ENCODE measurements at regions not wholly inside any gene's neighbourhood (a gene's known extent, or its start where the extent isn't known, plus 50 kb on each side); places are given as distances from the start of the nearest gene placed in this dataset.

DNA sequence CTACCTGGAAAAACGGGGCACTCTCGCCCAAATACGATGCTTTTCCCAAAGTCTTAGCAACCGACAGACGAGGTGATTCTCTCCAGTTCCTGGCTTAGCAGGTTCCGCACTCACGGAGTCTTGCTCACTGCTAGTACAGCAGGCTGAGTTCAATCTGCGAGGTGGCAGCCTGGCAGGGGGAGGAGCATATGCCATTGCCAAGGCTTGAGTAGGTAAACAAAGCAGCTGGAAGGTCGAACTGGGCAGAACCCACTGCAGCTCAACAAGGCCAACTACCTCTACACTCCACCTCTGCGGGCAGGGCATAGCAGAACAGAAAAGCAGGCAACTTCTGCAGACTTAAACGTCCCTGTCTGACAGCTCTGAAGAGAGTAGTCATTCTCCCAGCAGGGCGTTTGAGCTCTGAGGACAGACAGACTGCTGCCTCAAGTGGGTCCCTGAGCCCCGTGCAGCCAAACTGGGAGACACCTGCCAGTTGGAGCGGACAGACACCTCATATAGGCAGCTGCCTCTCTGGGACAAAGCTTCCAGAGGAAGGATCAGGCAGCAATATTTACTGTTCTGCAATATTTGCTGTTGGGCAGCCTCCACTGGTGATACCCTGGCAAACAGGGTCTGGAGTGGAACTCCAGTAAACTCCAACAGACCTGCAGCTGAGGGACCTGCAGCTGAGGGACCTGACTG lies 73.4 kb upstream of the CADM2 start:
- DNase-seq, result no peak

- no peak for DNase-seq
Observed at GRCh38 chr3:84891851-84892250, 66.9 kb upstream of the CADM2 start.

DNA sequence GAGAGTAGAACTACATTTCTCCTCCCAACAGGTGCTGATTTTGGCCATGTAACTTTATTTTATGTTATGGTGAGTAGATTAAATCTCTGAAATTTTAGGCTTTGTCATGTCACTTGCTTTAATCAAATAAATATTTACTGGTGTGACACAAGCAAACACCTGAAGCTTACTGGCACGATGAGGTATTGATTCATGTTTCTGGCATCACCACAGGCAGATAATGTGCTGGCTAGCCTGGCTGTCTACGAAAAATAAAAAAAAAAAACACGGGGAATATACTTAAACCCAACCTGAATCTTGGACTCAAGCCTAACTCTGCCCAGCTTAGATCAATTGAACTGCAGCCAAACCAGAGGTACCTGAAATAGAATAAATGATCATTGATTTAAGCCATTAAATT lies 65.6 kb upstream of the CADM2 start:
- DNase-seq, result no peak

DNA sequence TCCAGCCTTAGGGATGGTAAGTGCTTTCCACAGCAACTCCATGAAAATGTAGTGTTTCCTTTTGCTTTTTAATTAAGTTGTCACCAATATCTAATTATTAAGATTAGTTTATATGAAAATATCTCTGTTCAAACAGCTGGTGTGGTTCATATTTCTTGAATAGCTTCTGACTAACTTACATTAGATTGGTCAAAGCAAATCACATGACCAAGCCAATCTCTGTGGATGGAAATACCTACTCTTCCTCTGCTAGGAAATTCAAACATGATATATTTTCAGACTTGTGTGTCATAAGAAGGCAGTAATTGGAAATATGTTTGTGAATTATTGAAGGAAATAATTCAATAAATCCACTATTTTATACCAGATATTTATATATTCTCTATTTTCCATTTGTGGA lies 54.6 kb upstream of the CADM2 start:
- no peak for DNase-seq

GRCh38 chr3:84904816-84905555 lies 53.8 kb upstream of the CADM2 start:
- no peak for DNase-seq

GRCh38 chr3:84905556-84905920 lies 53.3 kb upstream of the CADM2 start:
- no peak for DNase-seq

GRCh38 chr3:84906065-84906464 lies 52.7 kb upstream of the CADM2 start:
- DNase-seq, result no peak
